Ascending aorta (tissue), 2 donors: ENCODE measurements at regions not wholly inside any gene's neighbourhood (a gene's known extent, or its start where the extent isn't known, plus 50 kb on each side); places are given as distances from the start of the nearest gene placed in this dataset.

Experiments used
- DNase-seq, 2 donors: peaks; one replicate each; pipeline ENCODE4 v3.0.0-alpha.2; 2019; ENCODE audit warnings: low spot score in 2 of 2
- H3K27ac ChIP-seq, 2 donors: fragments of 200-600 bp; sonication (generic); one replicate each; pipeline ENCODE4 v1.5.1; 2016 to 2017; ENCODE audit warnings: mild to moderate bottlenecking in 1 of 2
- H3K27me3 ChIP-seq: fragments of 200-600 bp; sonication (generic); one replicate; pipeline ENCODE4 v1.5.1; 2017
- H3K36me3 ChIP-seq, 2 donors: fragments of 200-600 bp; sonication (generic); one replicate each; pipeline ENCODE4 v1.5.1; 2016
- H3K4me1 ChIP-seq, 2 donors: fragments of 200-600 bp; sonication (generic); one replicate each; pipeline ENCODE4 v1.5.1; 2016 to 2017; ENCODE audit warnings: mild to moderate bottlenecking in 1 of 2
- H3K4me3 ChIP-seq, 2 donors: fragments of 200-600 bp; sonication (generic); one replicate each; pipeline ENCODE4 v1.5.1; 2016 to 2017; ENCODE audit warnings: mild to moderate bottlenecking in 1 of 2
- H3K9me3 ChIP-seq, 2 donors: fragments of 200-600 bp; sonication (generic); one replicate each; pipeline ENCODE4 v1.5.1; 2016
- CTCF ChIP-seq, 3 experiments: fragments of 200-600 bp in 2 of 3; fragments of 450-650 bp in 1 of 3; sonication (generic) in 2 of 3; IDR thresholded peaks; one replicate each; pipeline ENCODE4 v1.5.1; 2016 to 2019; ENCODE audit warnings: antibody characterized with exemption in 3 of 3, mild to moderate bottlenecking in 1 of 3, moderate library complexity in 1 of 3
- intact Hi-C: fragments of 100-400 bp; cut with DNase I; formaldehyde crosslinking; loops from one replicate; pipeline ENCODE4 v1.15.1; 2023

DNA sequence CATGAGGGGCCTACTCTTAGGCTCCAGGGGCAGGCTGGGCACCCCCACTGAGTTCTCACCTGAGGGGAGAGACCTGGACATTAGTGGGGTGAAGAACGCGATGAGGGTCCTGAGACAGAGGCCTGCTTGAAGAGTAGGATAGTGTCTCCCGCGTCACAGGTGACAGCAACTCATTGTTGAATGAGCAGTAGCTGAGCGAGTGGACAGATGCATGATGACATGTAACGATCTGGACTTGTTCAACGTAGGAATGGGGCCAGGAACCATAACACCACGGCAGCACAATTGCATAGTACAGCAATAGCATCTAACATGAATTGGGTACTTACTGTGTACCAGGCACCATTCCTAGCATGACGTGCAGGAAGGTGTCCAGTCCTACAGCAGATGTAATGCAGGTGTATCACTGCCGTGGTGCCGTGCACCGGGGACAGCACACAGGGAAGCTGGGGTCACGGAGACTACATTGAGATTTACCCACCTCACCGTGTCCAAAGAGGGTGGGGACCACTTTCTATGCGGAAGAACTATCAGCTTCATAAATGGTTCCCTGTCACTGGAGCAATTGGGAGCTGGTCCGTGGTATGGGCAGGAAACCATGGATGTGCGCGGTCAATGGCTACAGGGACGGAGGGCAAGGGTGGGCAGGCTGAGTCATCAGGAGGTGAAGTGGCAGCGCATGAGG is 1019.1 kb downstream of the TBC1D22A start:
- intact Hi-C loops, result no loop called here
- H3K4me1 ChIP-seq, result no peaks in the 10 kb centered on the region
- no peaks in the 10 kb centered on the region for H3K9me3 ChIP-seq
- no peak for TF ChIP-seq CTCF (IDR thresholded peaks at IDR 0.05)
- H3K4me3 ChIP-seq, result no peak overlapping the region
- no peak overlapping the region for H3K27ac ChIP-seq
- H3K27me3 ChIP-seq, result no peaks in the 10 kb centered on the region
- DNase-seq, result no peak
- H3K36me3 ChIP-seq, result no peaks in the 10 kb centered on the region

DNA sequence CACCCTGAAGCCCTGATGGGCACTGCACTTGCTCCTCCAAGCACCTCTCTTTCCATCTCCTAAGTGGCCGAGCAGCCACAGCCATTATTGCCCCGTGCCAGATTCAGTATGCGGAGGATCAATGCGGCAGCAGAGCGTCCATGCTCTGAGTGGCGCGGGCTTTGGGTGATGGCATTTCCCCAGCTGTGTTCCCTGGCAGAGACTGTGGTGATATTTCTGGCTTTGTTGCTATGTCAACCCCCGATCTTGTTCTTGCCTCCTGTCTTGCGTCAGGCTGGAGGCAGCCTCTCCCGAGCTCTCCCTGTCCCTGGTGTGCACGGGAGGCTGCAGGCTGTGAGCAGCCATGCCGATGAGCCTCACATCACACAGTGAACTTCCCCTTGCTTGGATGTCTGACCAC is 1018.6 kb downstream of the TBC1D22A start:
- intact Hi-C loops, result no loop called here

GRCh38 chr22:47780281-47780875 is 1017.9 kb downstream of the TBC1D22A start:
- Histone ChIP-seq H3K36me3 (no peaks in the 10 kb centered on the region), H3K9me3 (no peaks in the 10 kb centered on the region), H3K27ac (no peak overlapping the region), H3K4me3 (no peak overlapping the region), H3K4me1 (no peaks in the 10 kb centered on the region), H3K27me3 (no peaks in the 10 kb centered on the region)
- TF ChIP-seq CTCF (IDR thresholded peaks at IDR 0.05), result no peak
- intact Hi-C loops, result no loop called here
- no peak for DNase-seq

More for the DNA sequence above, 1018.6 kb downstream of the TBC1D22A start:
- DNase-seq, result no peak
- Histone ChIP-seq H3K27me3 (no peaks in the 10 kb centered on the region), H3K36me3 (no peaks in the 10 kb centered on the region), H3K4me1 (no peaks in the 10 kb centered on the region), H3K4me3 (no peak overlapping the region), H3K9me3 (no peaks in the 10 kb centered on the region), H3K27ac (no peak overlapping the region)
- TF ChIP-seq CTCF (IDR thresholded peaks at IDR 0.05), result no peak

- no peak for DNase-seq
- no peaks in the 10 kb centered on the region for H3K4me1 ChIP-seq
- H3K4me3 ChIP-seq, result no peak overlapping the region
- no peak overlapping the region for H3K27ac ChIP-seq
- H3K9me3 ChIP-seq, result no peaks in the 10 kb centered on the region
- H3K36me3 ChIP-seq, result no peaks in the 10 kb centered on the region
- H3K27me3 ChIP-seq, result no peaks in the 10 kb centered on the region
- intact Hi-C loops, result no loop called here
- no peak for TF ChIP-seq CTCF (IDR thresholded peaks at IDR 0.05)
These were observed 1017.0 kb downstream of the TBC1D22A start for GRCh38 chr22:47779474-47779873.

GRCh38 chr22:47778160-47778658 is 1015.8 kb downstream of the TBC1D22A start:
- intact Hi-C loops, result no loop called here
- TF ChIP-seq CTCF (IDR thresholded peaks at IDR 0.05), result no peak
- H3K36me3 ChIP-seq, result no peaks in the 10 kb centered on the region
- no peak for DNase-seq
- H3K4me1 ChIP-seq, result no peaks in the 10 kb centered on the region
- H3K9me3 ChIP-seq, result no peaks in the 10 kb centered on the region
- no peaks in the 10 kb centered on the region for H3K27me3 ChIP-seq
- H3K4me3 ChIP-seq, result no peak overlapping the region
- H3K27ac ChIP-seq, result no peak overlapping the region
